SK-MEL-5 (cell line): ENCODE measurements at regions not wholly inside any gene's neighbourhood (a gene's known extent, or its start where the extent isn't known, plus 50 kb on each side); places are given as distances from the start of the nearest gene placed in this dataset.
"Not testable (repeated sequence)": the region's sequence is repeated elsewhere in the genome, so short reads cannot be mapped to it uniquely, and the experiment has no call there.

Source experiments
- DNase-seq: peaks from one replicate; pipeline ENCODE4 v3.0.0-alpha.2; 2016; ENCODE audit warnings: low read depth, low spot score
- in situ Hi-C: cut with HindIII; loops from 2 replicates; pipeline ENCODE4 v1.10.0; 2016; ENCODE audit warnings: low sequenced_read_pairs, high pct_unique_total_duplicates, low pct_unique_long_range_greater_than_20kb

- no peak for DNase-seq
- in situ Hi-C loops: no loop called here
These were observed 118.6 kb downstream of the FGF18 start for GRCh38 chr5:171537923-171538537.

GRCh38 chr5:171538681-171539080, 119.2 kb downstream of the FGF18 start:
- DNase-seq: no peak
- in situ Hi-C loops: no loop called here

- DNase-seq: no peak
- in situ Hi-C loops: no loop called here
These were observed 121.4 kb downstream of the FGF18 start for GRCh38 chr5:171540865-171541264.

GRCh38 chr5:171541341-171541776, 121.9 kb downstream of the FGF18 start:
- in situ Hi-C loops: no loop called here
- no peak for DNase-seq

- no peak for DNase-seq
- in situ Hi-C loops: no loop called here
These were observed 123.2 kb downstream of the FGF18 start for GRCh38 chr5:171542525-171543140.

- no peak for DNase-seq
- in situ Hi-C loops: no loop called here
These were observed 123.8 kb downstream of the FGF18 start for GRCh38 chr5:171543148-171543815.

- no peak for DNase-seq
- in situ Hi-C loops: no loop called here
These were observed 125.7 kb downstream of the FGF18 start for GRCh38 chr5:171544913-171545765.

- in situ Hi-C loops: no loop called here
- DNase-seq: no peak
These were observed 129.8 kb downstream of the FGF18 start for GRCh38 chr5:171549274-171549673.

- in situ Hi-C loops, DNase-seq: not testable (repeated sequence)
These were observed 134.4 kb downstream of the FGF18 start for GRCh38 chr5:171553817-171554216.

GRCh38 chr5:171555160-171555559, 135.7 kb downstream of the FGF18 start:
- in situ Hi-C loops: no loop called here
- no peak for DNase-seq

GRCh38 chr5:171562822-171563221, 143.4 kb downstream of the FGF18 start:
- in situ Hi-C loops: no loop called here
- DNase-seq: peak; percentile 56

GRCh38 chr5:171568389-171568788, 148.9 kb downstream of the FGF18 start:
- no peak for DNase-seq
- in situ Hi-C loops: no loop called here

- no peak for DNase-seq
- in situ Hi-C loops: no loop called here
These were observed 149.7 kb downstream of the FGF18 start for GRCh38 chr5:171569065-171569712.

GRCh38 chr5:171570244-171570825, 150.9 kb downstream of the FGF18 start:
- in situ Hi-C loops: no loop called here
- DNase-seq: no peak

GRCh38 chr5:171571663-171572062, 152.2 kb downstream of the FGF18 start:
- in situ Hi-C loops: no loop called here
- no peak for DNase-seq

- in situ Hi-C loops: no loop called here
- DNase-seq: no peak
These were observed 153.6 kb downstream of the FGF18 start for GRCh38 chr5:171573021-171573420.

- DNase-seq: no peak
- in situ Hi-C loops: no loop called here
These were observed 154.2 kb downstream of the FGF18 start for GRCh38 chr5:171573451-171574225.
